ENCODE measurements at regions not wholly inside any gene's neighbourhood (a gene's known extent, or its start where the extent isn't known, plus 50 kb on each side); places are given as distances from the start of the nearest gene placed in this dataset.

- no peak for TF ChIP-seq CTCF (IDR thresholded peaks at IDR 0.05)
- no peak for TF ChIP-seq EP300 (IDR thresholded peaks at IDR 0.05)
- TF ChIP-seq POLR2A (IDR thresholded peaks at IDR 0.05) = no peak
Measured at GRCh38 chr1:244154508-244154871, 103.4 kb downstream of the ZBTB18 start.
